Ramos (cell line): ENCODE measurements at regions not wholly inside any gene's neighbourhood (a gene's known extent, or its start where the extent isn't known, plus 50 kb on each side); places are given as distances from the start of the nearest gene placed in this dataset.
"Not testable (repeated sequence)": the region's sequence is repeated elsewhere in the genome, so short reads cannot be mapped to it uniquely, and the experiment has no call there.

ENCODE experiments used
- in situ Hi-C: fragments of 300-500 bp; cut with MboI; formaldehyde crosslinking; loops from one replicate; pipeline ENCODE4 v1.14.3; 2022; ENCODE audit warnings: low sequenced_read_pairs; ENCODE audit not compliant: unreplicated experiment

- in situ Hi-C loops: no loop called here
These were observed 223.2 kb downstream of the C16orf95 start for GRCh38 chr16:87093804-87094555.

- in situ Hi-C loops: no loop called here
These were observed 222.7 kb downstream of the C16orf95 start for GRCh38 chr16:87094556-87094865.

GRCh38 chr16:87095271-87095670 lies 221.9 kb downstream of the C16orf95 start:
- in situ Hi-C loops: no loop called here

- in situ Hi-C loops: no loop called here
These were observed 220.4 kb downstream of the C16orf95 start for GRCh38 chr16:87096746-87097333.

- in situ Hi-C loops: no loop called here
These were observed 218.8 kb downstream of the C16orf95 start for GRCh38 chr16:87098361-87098760.

GRCh38 chr16:87098976-87099720 lies 218.0 kb downstream of the C16orf95 start:
- in situ Hi-C loops: no loop called here

GRCh38 chr16:87100306-87101058 lies 216.7 kb downstream of the C16orf95 start:
- in situ Hi-C loops: no loop called here

- in situ Hi-C loops: no loop called here
These were observed 215.3 kb downstream of the C16orf95 start for GRCh38 chr16:87101903-87102302.

- in situ Hi-C loops: no loop called here
These were observed 210.0 kb downstream of the C16orf95 start for GRCh38 chr16:87107201-87107600.

GRCh38 chr16:87108278-87108677 lies 208.9 kb downstream of the C16orf95 start:
- in situ Hi-C loops: no loop called here

GRCh38 chr16:87108941-87109340 lies 208.3 kb downstream of the C16orf95 start:
- in situ Hi-C loops: no loop called here

GRCh38 chr16:87114832-87115231 lies 202.4 kb downstream of the C16orf95 start:
- in situ Hi-C loops: no loop called here

- in situ Hi-C loops: no loop called here
These were observed 201.5 kb downstream of the C16orf95 start for GRCh38 chr16:87115646-87116045.

- in situ Hi-C loops: no loop called here
These were observed 199.3 kb downstream of the C16orf95 start for GRCh38 chr16:87117936-87118335.

- in situ Hi-C loops: no loop called here
These were observed 198.0 kb downstream of the C16orf95 start for GRCh38 chr16:87119168-87119567.

- in situ Hi-C loops: no loop called here
These were observed 197.4 kb downstream of the C16orf95 start for GRCh38 chr16:87119748-87120147.

GRCh38 chr16:87121816-87122215 lies 195.4 kb downstream of the C16orf95 start:
- in situ Hi-C loops: no loop called here

GRCh38 chr16:87123356-87124001 lies 193.7 kb downstream of the C16orf95 start:
- in situ Hi-C loops: no loop called here

GRCh38 chr16:87124405-87124804 lies 192.8 kb downstream of the C16orf95 start:
- in situ Hi-C loops: not testable (repeated sequence)
